ENCODE measurements at regions not wholly inside any gene's neighbourhood (a gene's known extent, or its start where the extent isn't known, plus 50 kb on each side); places are given as distances from the start of the nearest gene placed in this dataset.
"Not testable (repeated sequence)": the region's sequence is repeated elsewhere in the genome, so short reads cannot be mapped to it uniquely, and the experiment has no call there.

GRCh38 chr15:77883012-77883411, 194.5 kb downstream of the TBC1D2B start:
- not testable (repeated sequence) for DNase-seq (ENCODE audit: low read depth in 4 of 4, low spot score in 3 of 4)

- no peak for DNase-seq (ENCODE audit: low read depth in 4 of 4, low spot score in 3 of 4)
Observed at GRCh38 chr15:77881950-77882349, 195.6 kb downstream of the TBC1D2B start.

- DNase-seq (ENCODE audit: low read depth in 4 of 4, low spot score in 3 of 4), result not testable (repeated sequence)
Observed at GRCh38 chr15:77881535-77881934, 196.0 kb downstream of the TBC1D2B start.

GRCh38 chr15:77879466-77879865, 198.0 kb downstream of the TBC1D2B start:
- DNase-seq (ENCODE audit: low read depth in 4 of 4, low spot score in 3 of 4), result not testable (repeated sequence)

GRCh38 chr15:77877869-77878577, 199.5 kb downstream of the TBC1D2B start:
- no peak for DNase-seq (ENCODE audit: low read depth in 4 of 4, low spot score in 3 of 4)

GRCh38 chr15:77876107-77876820, 201.2 kb downstream of the TBC1D2B start:
- DNase-seq (ENCODE audit: low read depth in 4 of 4, low spot score in 3 of 4), result not testable (repeated sequence)

GRCh38 chr15:77875066-77875721, 202.3 kb downstream of the TBC1D2B start:
- DNase-seq (ENCODE audit: low read depth in 4 of 4, low spot score in 3 of 4), result peak in 2 of 4 donors; percentile 65 to 71

GRCh38 chr15:77874063-77874462, 203.4 kb downstream of the TBC1D2B start:
- DNase-seq (ENCODE audit: low read depth in 4 of 4, low spot score in 3 of 4), result no peak

- not testable (repeated sequence) for DNase-seq (ENCODE audit: low read depth in 4 of 4, low spot score in 3 of 4)
Observed at GRCh38 chr15:77872521-77873425, 204.7 kb downstream of the TBC1D2B start.

GRCh38 chr15:77871852-77872371, 205.6 kb downstream of the TBC1D2B start:
- no peak for DNase-seq (ENCODE audit: low read depth in 4 of 4, low spot score in 3 of 4)

- peak in 1 of 4 donors; percentile 65 for DNase-seq (ENCODE audit: low read depth in 4 of 4, low spot score in 3 of 4)
Observed at GRCh38 chr15:77870195-77871065, 207.1 kb downstream of the TBC1D2B start.

GRCh38 chr15:77869021-77869895, 208.3 kb downstream of the TBC1D2B start:
- no peak for DNase-seq (ENCODE audit: low read depth in 4 of 4, low spot score in 3 of 4)

- DNase-seq (ENCODE audit: low read depth in 4 of 4, low spot score in 3 of 4), result not testable (repeated sequence)
Observed at GRCh38 chr15:77868048-77868629, 209.4 kb downstream of the TBC1D2B start.

- no peak for DNase-seq (ENCODE audit: low read depth in 4 of 4, low spot score in 3 of 4)
Observed at GRCh38 chr15:77867266-77868047, 210.1 kb downstream of the TBC1D2B start.

- DNase-seq (ENCODE audit: low read depth in 4 of 4, low spot score in 3 of 4), result no peak
Observed at GRCh38 chr15:77866596-77867125, 210.8 kb downstream of the TBC1D2B start.

GRCh38 chr15:77866186-77866585, 211.3 kb downstream of the TBC1D2B start:
- DNase-seq (ENCODE audit: low read depth in 4 of 4, low spot score in 3 of 4), result no peak

GRCh38 chr15:77865701-77866100, 211.8 kb downstream of the TBC1D2B start:
- no peak for DNase-seq (ENCODE audit: low read depth in 4 of 4, low spot score in 3 of 4)

Measured in right renal pelvis (tissue), 4 donors.